NCI-H2107 treated with DMSO at 0.1 percent for 48 hours (cell line): ENCODE measurements at regions not wholly inside any gene's neighbourhood (a gene's known extent, or its start where the extent isn't known, plus 50 kb on each side); places are given as distances from the start of the nearest gene placed in this dataset.

Source experiments
- DNase-seq: peaks from one replicate; lab custom pipeline; 2025; ENCODE audit not compliant: unreplicated experiment; lab: John Stamatoyannopoulos, UW

GRCh38 chr14:71483154-71483553 is 449.1 kb upstream of the RGS6 start:
- DNase-seq = no peak

GRCh38 chr14:71485833-71486232 is 446.4 kb upstream of the RGS6 start:
- no peak for DNase-seq

- no peak for DNase-seq
These were observed 445.9 kb upstream of the RGS6 start for GRCh38 chr14:71486279-71486678.

- no peak for DNase-seq
These were observed 444.8 kb upstream of the RGS6 start for GRCh38 chr14:71487449-71487848.

GRCh38 chr14:71487941-71488340 is 444.3 kb upstream of the RGS6 start:
- no peak for DNase-seq

- no peak for DNase-seq
These were observed 443.5 kb upstream of the RGS6 start for GRCh38 chr14:71488703-71489191.

GRCh38 chr14:71489742-71490141 is 442.5 kb upstream of the RGS6 start:
- DNase-seq = no peak

- no peak for DNase-seq
These were observed 440.3 kb upstream of the RGS6 start for GRCh38 chr14:71491931-71492330.

GRCh38 chr14:71492346-71492745 is 439.9 kb upstream of the RGS6 start:
- DNase-seq = no peak

GRCh38 chr14:71497645-71498086 is 434.6 kb upstream of the RGS6 start:
- peak; percentile 97 for DNase-seq

- DNase-seq = peak; percentile 66
These were observed 434.0 kb upstream of the RGS6 start for GRCh38 chr14:71498212-71498611.

GRCh38 chr14:71499018-71499417 is 433.2 kb upstream of the RGS6 start:
- DNase-seq = no peak

- DNase-seq = no peak
These were observed 424.5 kb upstream of the RGS6 start for GRCh38 chr14:71507681-71508080.

- no peak for DNase-seq
These were observed 423.3 kb upstream of the RGS6 start for GRCh38 chr14:71508901-71509300.

GRCh38 chr14:71511152-71511551 is 421.1 kb upstream of the RGS6 start:
- DNase-seq = no peak

- no peak for DNase-seq
These were observed 417.0 kb upstream of the RGS6 start for GRCh38 chr14:71514941-71515919.

GRCh38 chr14:71521238-71522135 is 410.7 kb upstream of the RGS6 start:
- no peak for DNase-seq

- no peak for DNase-seq
These were observed 408.5 kb upstream of the RGS6 start for GRCh38 chr14:71523630-71524319.

- DNase-seq = no peak
These were observed 407.8 kb upstream of the RGS6 start for GRCh38 chr14:71524320-71524982.

GRCh38 chr14:71525663-71526221 is 406.5 kb upstream of the RGS6 start:
- no peak for DNase-seq
